22Rv1 (cell line): ENCODE measurements at regions not wholly inside any gene's neighbourhood (a gene's known extent, or its start where the extent isn't known, plus 50 kb on each side); places are given as distances from the start of the nearest gene placed in this dataset.

Experiments used
- CTCF ChIP-seq: fragments of 450-650 bp; IDR thresholded peaks from 2 replicates; pipeline ENCODE4 v1.5.1; 2017; ENCODE audit warnings: mild to moderate bottlenecking
- ZFX ChIP-seq: fragments of 450-650 bp; IDR thresholded peaks from 2 replicates; pipeline ENCODE4 v1.6.1; 2017; ENCODE audit warnings: antibody characterized with exemption, borderline replicate concordance

GRCh38 chr3:157805538-157805937 is 300.7 kb downstream of the SHOX2 start:
- TF ChIP-seq CTCF (no peak), ZFX (no peak)
